Glutamatergic neuron (in vitro differentiated cells): ENCODE measurements at regions not wholly inside any gene's neighbourhood (a gene's known extent, or its start where the extent isn't known, plus 50 kb on each side); places are given as distances from the start of the nearest gene placed in this dataset.

Experiments
- DNase-seq: peaks from one replicate; pipeline ENCODE4 v3.0.0; 2022
- H3K27ac Mint-ChIP-seq: one replicate; pipeline ENCODE4 v1.8.0; 2020; ENCODE audit warnings: mild to moderate bottlenecking, mixed read lengths, inconsistent platforms; ENCODE audit not compliant: unreplicated experiment
- H3K27me3 Mint-ChIP-seq: one replicate; pipeline ENCODE4 v1.8.0; 2020; ENCODE audit warnings: mild to moderate bottlenecking, moderate library complexity, mixed read lengths, inconsistent platforms; ENCODE audit not compliant: unreplicated experiment
- H3K36me3 Mint-ChIP-seq: one replicate; pipeline ENCODE4 v1.8.0; 2020; ENCODE audit warnings: mild to moderate bottlenecking, mixed read lengths, inconsistent platforms; ENCODE audit not compliant: unreplicated experiment
- H3K4me1 Mint-ChIP-seq: one replicate; pipeline ENCODE4 v1.8.0; 2020; ENCODE audit warnings: mild to moderate bottlenecking, low read depth, mixed read lengths, inconsistent platforms; ENCODE audit not compliant: unreplicated experiment
- H3K4me3 Mint-ChIP-seq: one replicate; pipeline ENCODE4 v1.8.0; 2020; ENCODE audit warnings: mild to moderate bottlenecking, mixed read lengths, inconsistent platforms; ENCODE audit not compliant: unreplicated experiment
- H3K9me3 Mint-ChIP-seq: one replicate; pipeline ENCODE4 v1.8.0; 2020; ENCODE audit warnings: mild to moderate bottlenecking, moderate library complexity, mixed read lengths, inconsistent platforms; ENCODE audit not compliant: unreplicated experiment
- CTCF ChIP-seq: fragments of 200-600 bp; sonication (generic); IDR thresholded peaks from one replicate; pipeline ENCODE4 v1.5.0; 2021; ENCODE audit not compliant: partially characterized antibody, unreplicated experiment

GRCh38 chr2:60273836-60274235 lies 279.6 kb downstream of the BCL11A start:
- no peaks in the 10 kb centered on the region for H3K27me3 Mint-ChIP-seq
- DNase-seq: no peak
- no peak for TF ChIP-seq CTCF
- H3K36me3 Mint-ChIP-seq: peaks cover 7% of the 10 kb centered on the region
- no peak overlapping the region for H3K27ac Mint-ChIP-seq
- no peak overlapping the region for H3K4me3 Mint-ChIP-seq
- H3K4me1 Mint-ChIP-seq: no peaks in the 10 kb centered on the region
- H3K9me3 Mint-ChIP-seq: no peaks in the 10 kb centered on the region

GRCh38 chr2:60271713-60272112 lies 281.7 kb downstream of the BCL11A start:
- Mint-ChIP-seq H3K4me3 (no peak overlapping the region), H3K27ac (no peak overlapping the region), H3K9me3 (no peaks in the 10 kb centered on the region), H3K4me1 (no peaks in the 10 kb centered on the region), H3K36me3 (peaks cover 7% of the 10 kb centered on the region), H3K27me3 (no peaks in the 10 kb centered on the region)
- DNase-seq: no peak
- TF ChIP-seq CTCF: no peak

GRCh38 chr2:60271131-60271530 lies 282.3 kb downstream of the BCL11A start:
- Mint-ChIP-seq H3K27me3 (no peaks in the 10 kb centered on the region), H3K4me3 (no peak overlapping the region), H3K27ac (no peak overlapping the region), H3K36me3 (peaks cover 7% of the 10 kb centered on the region), H3K9me3 (no peaks in the 10 kb centered on the region), H3K4me1 (no peaks in the 10 kb centered on the region)
- no peak for DNase-seq
- no peak for TF ChIP-seq CTCF

- DNase-seq: no peak
- no peak for TF ChIP-seq CTCF
- Mint-ChIP-seq H3K9me3 (peaks cover 2% of the 10 kb centered on the region), H3K36me3 (peaks cover 5% of the 10 kb centered on the region), H3K27me3 (no peaks in the 10 kb centered on the region), H3K4me1 (no peaks in the 10 kb centered on the region), H3K27ac (no peak overlapping the region), H3K4me3 (no peak overlapping the region)
These were observed 284.8 kb downstream of the BCL11A start for GRCh38 chr2:60268661-60269060.

- DNase-seq: no peak
- H3K4me3 Mint-ChIP-seq: no peak overlapping the region
- no peak overlapping the region for H3K27ac Mint-ChIP-seq
- H3K9me3 Mint-ChIP-seq: peaks cover 2% of the 10 kb centered on the region
- peaks cover 5% of the 10 kb centered on the region for H3K36me3 Mint-ChIP-seq
- no peaks in the 10 kb centered on the region for H3K4me1 Mint-ChIP-seq
- no peaks in the 10 kb centered on the region for H3K27me3 Mint-ChIP-seq
- TF ChIP-seq CTCF: no peak
These were observed 285.4 kb downstream of the BCL11A start for GRCh38 chr2:60268032-60268431.
